Glutamatergic neuron (in vitro differentiated cells): ENCODE measurements at regions not wholly inside any gene's neighbourhood (a gene's known extent, or its start where the extent isn't known, plus 50 kb on each side); places are given as distances from the start of the nearest gene placed in this dataset.
"Not testable (repeated sequence)": the region's sequence is repeated elsewhere in the genome, so short reads cannot be mapped to it uniquely, and the experiment has no call there.

ENCODE experiments used
- DNase-seq: peaks from one replicate; pipeline ENCODE4 v3.0.0; 2022
- H3K27ac Mint-ChIP-seq: one replicate; pipeline ENCODE4 v1.8.0; 2020; ENCODE audit warnings: mild to moderate bottlenecking, mixed read lengths, inconsistent platforms; ENCODE audit not compliant: unreplicated experiment
- H3K27me3 Mint-ChIP-seq: one replicate; pipeline ENCODE4 v1.8.0; 2020; ENCODE audit warnings: mild to moderate bottlenecking, moderate library complexity, mixed read lengths, inconsistent platforms; ENCODE audit not compliant: unreplicated experiment
- H3K36me3 Mint-ChIP-seq: one replicate; pipeline ENCODE4 v1.8.0; 2020; ENCODE audit warnings: mild to moderate bottlenecking, mixed read lengths, inconsistent platforms; ENCODE audit not compliant: unreplicated experiment
- H3K4me1 Mint-ChIP-seq: one replicate; pipeline ENCODE4 v1.8.0; 2020; ENCODE audit warnings: mild to moderate bottlenecking, low read depth, mixed read lengths, inconsistent platforms; ENCODE audit not compliant: unreplicated experiment
- H3K4me3 Mint-ChIP-seq: one replicate; pipeline ENCODE4 v1.8.0; 2020; ENCODE audit warnings: mild to moderate bottlenecking, mixed read lengths, inconsistent platforms; ENCODE audit not compliant: unreplicated experiment
- H3K9me3 Mint-ChIP-seq: one replicate; pipeline ENCODE4 v1.8.0; 2020; ENCODE audit warnings: mild to moderate bottlenecking, moderate library complexity, mixed read lengths, inconsistent platforms; ENCODE audit not compliant: unreplicated experiment
- CTCF ChIP-seq: fragments of 200-600 bp; sonication (generic); IDR thresholded peaks from one replicate; pipeline ENCODE4 v1.5.0; 2021; ENCODE audit not compliant: partially characterized antibody, unreplicated experiment

GRCh38 chr1:213702703-213703102 lies 285.1 kb upstream of the PROX1 start:
- no peak for TF ChIP-seq CTCF
- H3K27me3 Mint-ChIP-seq = peaks cover 2% of the 10 kb centered on the region
- peaks cover 5% of the 10 kb centered on the region for H3K9me3 Mint-ChIP-seq
- peaks cover 16% of the 10 kb centered on the region for H3K36me3 Mint-ChIP-seq
- H3K4me1 Mint-ChIP-seq = no peaks in the 10 kb centered on the region
- no peak overlapping the region for H3K4me3 Mint-ChIP-seq
- H3K27ac Mint-ChIP-seq = no peak overlapping the region
- DNase-seq = no peak

- peaks cover 16% of the 10 kb centered on the region for H3K36me3 Mint-ChIP-seq
These were observed 282.8 kb upstream of the PROX1 start for GRCh38 chr1:213704941-213705340.

GRCh38 chr1:213711833-213712490 lies 275.8 kb upstream of the PROX1 start:
- H3K27ac Mint-ChIP-seq, H3K9me3 Mint-ChIP-seq, H3K4me3 Mint-ChIP-seq, H3K4me1 Mint-ChIP-seq, DNase-seq, H3K27me3 Mint-ChIP-seq: not testable (repeated sequence)
- H3K36me3 Mint-ChIP-seq = peaks cover 10% of the 10 kb centered on the region

More at GRCh38 chr1:213704941-213705340, 282.8 kb upstream of the PROX1 start:
- H3K4me3 Mint-ChIP-seq = no peak overlapping the region
- DNase-seq = no peak
- no peaks in the 10 kb centered on the region for H3K4me1 Mint-ChIP-seq
- TF ChIP-seq CTCF = no peak
- peaks cover 2% of the 10 kb centered on the region for H3K27me3 Mint-ChIP-seq
- H3K27ac Mint-ChIP-seq = no peak overlapping the region
- H3K9me3 Mint-ChIP-seq = peaks cover 7% of the 10 kb centered on the region

- DNase-seq = no peak
- Mint-ChIP-seq H3K4me3 (no peak overlapping the region), H3K27ac (no peak overlapping the region), H3K4me1 (peaks cover 3% of the 10 kb centered on the region), H3K9me3 (peaks cover 7% of the 10 kb centered on the region), H3K36me3 (peaks cover 10% of the 10 kb centered on the region), H3K27me3 (peaks cover 2% of the 10 kb centered on the region)
- no peak for TF ChIP-seq CTCF
These were observed 273.1 kb upstream of the PROX1 start for GRCh38 chr1:213714645-213715044.

- Mint-ChIP-seq H3K27ac (no peak overlapping the region), H3K4me3 (no peak overlapping the region)
These were observed 272.6 kb upstream of the PROX1 start for GRCh38 chr1:213715182-213715581.

More at GRCh38 chr1:213715182-213715581, 272.6 kb upstream of the PROX1 start:
- no peak for DNase-seq
- Mint-ChIP-seq H3K27me3 (peaks cover 2% of the 10 kb centered on the region), H3K36me3 (peaks cover 10% of the 10 kb centered on the region), H3K9me3 (peaks cover 7% of the 10 kb centered on the region), H3K4me1 (peaks cover 4% of the 10 kb centered on the region)
- TF ChIP-seq CTCF = no peak
